ENCODE measurements at regions not wholly inside any gene's neighbourhood (a gene's known extent, or its start where the extent isn't known, plus 50 kb on each side); places are given as distances from the start of the nearest gene placed in this dataset.

DNA sequence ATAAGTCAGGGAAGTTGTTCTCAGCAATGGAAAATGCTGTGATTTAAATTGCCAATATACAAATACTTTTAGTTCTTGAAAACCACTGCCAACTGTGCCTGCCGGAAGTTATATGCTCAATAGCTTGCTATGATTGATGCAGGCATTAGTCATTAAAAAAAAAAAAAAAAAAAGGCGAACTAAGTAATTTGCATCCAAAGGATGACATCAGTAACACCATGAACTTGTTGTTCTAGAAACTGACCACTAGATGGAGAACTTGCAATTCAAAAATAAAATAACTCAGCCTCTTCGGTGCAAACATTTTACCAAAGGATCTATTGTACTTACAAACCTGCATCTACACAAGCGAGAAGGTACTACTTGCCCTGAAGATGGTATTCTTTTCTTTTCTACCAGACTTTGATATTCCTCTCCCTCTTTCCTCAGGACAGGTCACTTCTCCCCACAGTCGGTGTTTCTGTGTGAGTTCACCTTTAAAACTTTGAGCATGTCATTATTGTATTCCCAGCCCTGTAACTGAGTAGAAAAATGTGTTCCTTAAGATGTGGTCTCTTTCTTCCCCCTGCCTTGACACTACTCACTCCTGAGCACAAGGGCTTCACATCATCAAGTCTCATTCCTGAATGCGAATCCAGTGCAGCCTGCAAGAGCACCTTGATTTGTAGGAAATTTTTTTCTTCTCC, 115.0 kb upstream of the VEPH1 start:
- Histone ChIP-seq H3K4me3 (ENCODE audit: low read depth, low read length) (no peak overlapping the region), H3K27me3 (ENCODE audit: control insufficient read depth, insufficient read depth, low read length) (no peaks in the 10 kb centered on the region), H3K4me1 (ENCODE audit: control insufficient read depth, insufficient read depth, low read length, poor library complexity, severe bottlenecking) (no peaks in the 10 kb centered on the region), H3K36me3 (ENCODE audit: control insufficient read depth, insufficient read depth, low read length) (no peaks in the 10 kb centered on the region), H3K9me3 (ENCODE audit: control insufficient read depth in 2 of 2, low read length in 2 of 2) (no peaks in the 10 kb centered on the region), H3K27ac (ENCODE audit: insufficient read depth, low read length, poor library complexity, severe bottlenecking) (no peak overlapping the region)
- DNase-seq = peak in 2 of 3 donors; percentile 36 to 65
- Mint-ChIP-seq H3K4me3 (no peak overlapping the region), H3K36me3 (no peaks in the 10 kb centered on the region), H3K27me3 (peaks cover 15% of the 10 kb centered on the region), H3K9me3 (no peaks in the 10 kb centered on the region), H3K4me1 (peaks cover 0 to 6% (median under 1%) of the 10 kb centered on the region in 4 donors), H3K27ac (peak overlapping the region in 1 of 3 donors; percentile 5)
- peak in 1 of 2 donors; percentile 81 for ATAC-seq (ENCODE audit: low read depth in 2 of 2)

DNA sequence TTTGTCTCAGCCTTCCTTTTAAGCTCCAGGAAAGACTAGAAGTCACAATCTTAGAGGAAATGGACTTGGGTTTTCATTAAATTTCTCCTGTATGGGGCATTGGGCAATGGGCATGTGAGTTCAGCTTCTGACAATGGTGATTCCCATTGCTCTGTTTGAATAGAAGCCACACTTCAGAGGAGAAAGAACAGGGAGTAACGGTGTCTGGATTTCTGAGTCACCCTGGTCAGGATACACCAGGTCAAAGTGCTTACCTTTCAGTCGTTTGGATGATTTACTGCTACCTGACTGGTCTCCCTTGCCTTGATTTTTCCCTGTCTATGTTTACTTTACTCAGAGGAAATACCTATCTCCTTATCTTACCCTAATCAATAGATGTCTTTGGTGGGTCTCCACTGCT, 111.7 kb upstream of the VEPH1 start:
- Histone ChIP-seq H3K36me3 (ENCODE audit: control insufficient read depth, insufficient read depth, low read length) (no peaks in the 10 kb centered on the region), H3K9me3 (ENCODE audit: control insufficient read depth in 2 of 2, low read length in 2 of 2) (no peaks in the 10 kb centered on the region), H3K27me3 (ENCODE audit: control insufficient read depth, insufficient read depth, low read length) (no peaks in the 10 kb centered on the region), H3K4me1 (ENCODE audit: control insufficient read depth, insufficient read depth, low read length, poor library complexity, severe bottlenecking) (no peaks in the 10 kb centered on the region), H3K4me3 (ENCODE audit: low read depth, low read length) (no peak overlapping the region), H3K27ac (ENCODE audit: insufficient read depth, low read length, poor library complexity, severe bottlenecking) (no peak overlapping the region)
- Mint-ChIP-seq H3K9me3 (peaks cover 0 to 1% (median 0%) of the 10 kb centered on the region in 7 donors), H3K36me3 (no peaks in the 10 kb centered on the region), H3K4me3 (no peak overlapping the region), H3K27me3 (peaks cover 7% of the 10 kb centered on the region), H3K4me1 (peaks cover 0 to 6% (median under 1%) of the 10 kb centered on the region in 4 donors), H3K27ac (no peak overlapping the region)
- DNase-seq (no peak), ATAC-seq (ENCODE audit: low read depth in 2 of 2) (no peak)

DNA sequence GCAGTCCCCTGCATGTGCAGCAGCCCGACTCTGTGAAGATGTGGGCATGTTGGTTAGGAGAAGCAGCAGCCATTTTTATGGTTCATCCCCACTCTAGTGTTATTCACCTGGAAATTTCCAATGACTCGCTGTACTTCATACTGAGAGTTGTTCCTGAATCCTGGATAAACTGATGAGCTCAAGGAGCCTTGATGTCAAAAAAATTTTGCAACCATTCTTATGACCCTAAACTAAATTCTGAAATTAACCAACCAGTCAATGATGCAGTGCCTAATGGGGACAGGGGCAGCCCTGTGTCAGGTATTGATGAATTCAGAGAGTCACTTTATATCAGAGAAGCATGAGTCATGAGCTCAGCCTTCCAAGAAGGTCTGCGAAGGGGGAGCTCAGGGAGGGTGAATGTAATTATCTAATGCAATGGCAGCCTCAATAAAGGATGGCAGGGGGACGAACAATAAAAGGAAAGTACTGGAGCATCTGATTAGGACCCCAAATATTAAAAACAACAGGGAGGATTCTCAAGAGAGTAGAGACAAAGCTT, 108.4 kb upstream of the VEPH1 start:
- Histone ChIP-seq H3K9me3 (ENCODE audit: control insufficient read depth in 2 of 2, low read length in 2 of 2) (no peaks in the 10 kb centered on the region), H3K27me3 (ENCODE audit: control insufficient read depth, insufficient read depth, low read length) (no peaks in the 10 kb centered on the region), H3K27ac (ENCODE audit: insufficient read depth, low read length, poor library complexity, severe bottlenecking) (no peak overlapping the region), H3K36me3 (ENCODE audit: control insufficient read depth, insufficient read depth, low read length) (no peaks in the 10 kb centered on the region), H3K4me1 (ENCODE audit: control insufficient read depth, insufficient read depth, low read length, poor library complexity, severe bottlenecking) (no peaks in the 10 kb centered on the region), H3K4me3 (ENCODE audit: low read depth, low read length) (no peak overlapping the region)
- H3K4me1 Mint-ChIP-seq = peaks cover 0 to 2% (median under 1%) of the 10 kb centered on the region in 4 donors
- H3K27me3 Mint-ChIP-seq = peaks cover 1% of the 10 kb centered on the region
- H3K4me3 Mint-ChIP-seq = no peak overlapping the region
- H3K9me3 Mint-ChIP-seq = peaks cover 0 to 2% (median 0%) of the 10 kb centered on the region in 7 donors
- H3K27ac Mint-ChIP-seq = peak overlapping the region in 1 of 3 donors; percentile 27
- no peaks in the 10 kb centered on the region for H3K36me3 Mint-ChIP-seq
- no peak for DNase-seq
- ATAC-seq (ENCODE audit: low read depth in 2 of 2) = no peak

DNA sequence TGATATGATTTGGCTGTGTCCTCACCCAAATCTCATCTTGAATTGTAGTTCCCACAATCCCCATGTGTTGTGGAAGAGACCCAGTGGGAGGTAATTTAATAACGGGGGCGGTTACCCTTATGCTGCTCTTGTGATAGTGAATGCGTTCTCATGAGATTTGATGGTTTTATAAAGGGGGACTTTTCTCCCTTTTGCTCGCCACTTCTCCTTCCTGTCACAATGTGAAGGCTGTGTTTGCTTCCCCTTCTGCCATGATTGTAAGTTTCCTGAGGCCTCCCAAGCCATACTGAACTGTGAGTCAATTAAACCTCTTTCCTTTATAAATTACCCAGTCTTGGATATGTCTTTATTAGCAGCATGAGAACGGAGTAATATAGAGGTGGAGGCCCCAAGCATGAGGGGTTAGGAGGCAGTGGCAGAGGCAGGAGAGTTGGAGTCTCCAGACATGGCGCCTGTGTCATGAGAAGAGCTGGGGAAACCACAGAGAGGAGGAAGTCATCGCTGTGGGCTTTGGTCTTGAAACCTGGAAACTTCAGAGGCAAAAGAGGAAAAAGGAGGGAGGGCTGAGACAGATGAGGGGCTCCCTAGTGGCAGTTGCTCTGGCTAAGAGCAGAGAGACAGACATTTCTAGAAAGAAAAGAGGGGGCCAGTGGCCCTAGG, 107.8 kb upstream of the VEPH1 start:
- Histone ChIP-seq H3K27ac (ENCODE audit: insufficient read depth, low read length, poor library complexity, severe bottlenecking) (no peak overlapping the region), H3K9me3 (ENCODE audit: control insufficient read depth in 2 of 2, low read length in 2 of 2) (no peaks in the 10 kb centered on the region), H3K4me3 (ENCODE audit: low read depth, low read length) (no peak overlapping the region), H3K4me1 (ENCODE audit: control insufficient read depth, insufficient read depth, low read length, poor library complexity, severe bottlenecking) (no peaks in the 10 kb centered on the region), H3K36me3 (ENCODE audit: control insufficient read depth, insufficient read depth, low read length) (no peaks in the 10 kb centered on the region), H3K27me3 (ENCODE audit: control insufficient read depth, insufficient read depth, low read length) (no peaks in the 10 kb centered on the region)
- H3K4me1 Mint-ChIP-seq = peaks cover 0 to 4% (median 1%) of the 10 kb centered on the region in 4 donors
- H3K27ac Mint-ChIP-seq = no peak overlapping the region
- H3K27me3 Mint-ChIP-seq = peaks cover 4% of the 10 kb centered on the region
- H3K4me3 Mint-ChIP-seq = no peak overlapping the region
- no peaks in the 10 kb centered on the region for H3K36me3 Mint-ChIP-seq
- peaks cover 0 to 2% (median 0%) of the 10 kb centered on the region in 7 donors for H3K9me3 Mint-ChIP-seq
- DNase-seq (no peak), ATAC-seq (ENCODE audit: low read depth in 2 of 2) (no peak)

DNA sequence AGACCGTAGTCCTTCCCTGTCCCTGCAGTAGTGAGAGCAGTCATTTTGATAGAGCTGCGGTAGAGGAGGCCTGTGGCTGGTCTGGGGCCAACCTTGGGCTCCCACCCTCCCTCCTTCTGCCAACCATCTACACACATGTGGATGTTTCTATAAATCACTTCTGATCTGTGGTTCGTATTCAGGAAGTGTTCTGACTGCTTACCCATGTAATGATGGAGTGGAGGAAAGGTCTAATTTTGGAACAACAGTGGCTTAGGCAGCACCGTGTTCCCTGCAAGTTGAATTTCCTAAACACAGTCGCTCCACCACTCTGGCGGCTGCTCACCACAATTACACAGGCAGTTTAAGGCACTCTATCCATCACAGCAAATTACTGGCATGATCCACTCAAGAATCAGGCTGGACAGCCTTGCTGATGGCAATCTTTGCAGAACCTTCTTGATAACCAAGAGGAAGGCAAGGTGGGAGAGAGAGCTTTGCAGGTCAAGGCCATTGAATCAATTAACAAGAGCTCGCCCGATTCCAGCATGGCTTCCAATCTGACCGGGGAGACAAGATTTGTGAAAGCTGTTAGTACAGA, 104.7 kb upstream of the VEPH1 start:
- H3K4me1 ChIP-seq (ENCODE audit: control insufficient read depth, insufficient read depth, low read length, poor library complexity, severe bottlenecking) = no peaks in the 10 kb centered on the region
- ATAC-seq (ENCODE audit: low read depth in 2 of 2) (no peak), DNase-seq (no peak)
- no peak overlapping the region for H3K4me3 ChIP-seq (ENCODE audit: low read depth, low read length)
- no peak overlapping the region for H3K27ac Mint-ChIP-seq
- no peak overlapping the region for H3K27ac ChIP-seq (ENCODE audit: insufficient read depth, low read length, poor library complexity, severe bottlenecking)
- no peaks in the 10 kb centered on the region for H3K36me3 Mint-ChIP-seq
- peaks cover 0 to 4% (median 1%) of the 10 kb centered on the region in 4 donors for H3K4me1 Mint-ChIP-seq
- no peaks in the 10 kb centered on the region for H3K9me3 ChIP-seq (ENCODE audit: control insufficient read depth in 2 of 2, low read length in 2 of 2)
- peaks cover 0 to 2% (median 0%) of the 10 kb centered on the region in 7 donors for H3K9me3 Mint-ChIP-seq
- peaks cover 2% of the 10 kb centered on the region for H3K27me3 ChIP-seq (ENCODE audit: control insufficient read depth, insufficient read depth, low read length)
- no peak overlapping the region for H3K4me3 Mint-ChIP-seq
- peaks cover 4% of the 10 kb centered on the region for H3K27me3 Mint-ChIP-seq
- no peaks in the 10 kb centered on the region for H3K36me3 ChIP-seq (ENCODE audit: control insufficient read depth, insufficient read depth, low read length)

DNA sequence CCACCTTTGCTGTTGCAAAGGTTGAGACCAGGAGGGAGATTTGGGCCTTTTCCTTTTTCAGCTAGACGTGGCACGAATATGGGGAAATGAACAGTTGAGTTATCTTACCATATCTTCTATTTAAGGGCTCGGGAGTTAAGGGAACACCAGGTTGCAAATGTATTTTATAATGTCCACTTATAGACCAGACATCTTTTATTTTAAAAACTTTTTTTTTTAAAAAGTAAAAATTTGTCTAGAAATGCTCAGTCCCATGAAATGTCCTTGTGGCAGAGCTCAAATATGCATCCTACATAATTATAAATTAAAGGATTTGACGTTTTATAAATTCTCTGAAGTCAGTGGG, 103.6 kb upstream of the VEPH1 start:
- no peak overlapping the region for H3K4me3 Mint-ChIP-seq

DNA sequence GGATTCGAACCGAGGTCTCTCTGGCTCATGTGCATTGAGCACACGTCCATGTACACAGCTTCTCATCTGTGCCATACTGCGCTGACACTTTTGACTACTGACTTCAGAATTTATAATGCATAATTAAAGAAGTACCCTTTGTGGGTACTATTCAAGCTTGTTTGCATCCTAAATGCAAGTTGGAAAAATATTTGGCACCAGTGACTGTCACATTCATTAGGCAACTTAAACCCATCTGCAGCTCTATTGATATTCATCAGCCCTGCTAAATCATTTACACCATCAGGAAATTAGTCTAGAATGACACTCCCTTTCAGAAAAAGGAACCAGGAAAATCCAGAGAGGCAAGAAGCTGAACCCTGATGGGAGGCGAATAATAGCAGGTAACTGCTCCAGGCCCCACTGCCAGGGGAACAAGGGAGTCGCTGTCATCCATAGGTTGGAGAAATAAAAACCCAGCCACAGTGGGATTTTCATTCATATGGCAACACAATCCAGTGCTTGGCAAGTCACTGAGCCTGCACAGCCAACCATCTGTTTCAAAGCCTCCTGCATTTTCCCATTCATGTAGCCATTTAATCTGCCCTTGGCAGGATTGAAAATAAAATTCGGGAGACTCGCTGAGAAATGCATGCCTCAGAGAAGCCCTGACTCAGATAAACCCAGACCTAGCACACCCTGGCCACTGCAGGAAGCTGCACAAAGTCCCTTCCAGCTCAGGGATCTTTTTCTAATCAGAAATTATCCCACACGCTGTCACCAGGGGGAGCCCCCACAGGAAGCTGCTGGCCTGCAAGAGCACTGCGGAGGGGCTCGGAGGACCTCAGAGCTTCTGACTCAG, 103.0 kb upstream of the VEPH1 start:
- Mint-ChIP-seq H3K27ac (no peak overlapping the region), H3K4me1 (peaks cover 0 to 4% (median 1%) of the 10 kb centered on the region in 4 donors), H3K4me3 (no peak overlapping the region), H3K9me3 (peaks cover 0 to 2% (median 0%) of the 10 kb centered on the region in 7 donors), H3K36me3 (no peaks in the 10 kb centered on the region), H3K27me3 (peaks cover 4% of the 10 kb centered on the region)
- Histone ChIP-seq H3K4me3 (ENCODE audit: low read depth, low read length) (no peak overlapping the region), H3K4me1 (ENCODE audit: control insufficient read depth, insufficient read depth, low read length, poor library complexity, severe bottlenecking) (no peaks in the 10 kb centered on the region), H3K27me3 (ENCODE audit: control insufficient read depth, insufficient read depth, low read length) (peaks cover 2% of the 10 kb centered on the region), H3K27ac (ENCODE audit: insufficient read depth, low read length, poor library complexity, severe bottlenecking) (no peak overlapping the region), H3K9me3 (ENCODE audit: control insufficient read depth in 2 of 2, low read length in 2 of 2) (no peaks in the 10 kb centered on the region), H3K36me3 (ENCODE audit: control insufficient read depth, insufficient read depth, low read length) (no peaks in the 10 kb centered on the region)
- peak; percentile 14 to 62 (median 45) for DNase-seq
- ATAC-seq (ENCODE audit: low read depth in 2 of 2) = peak; percentile 67 to 79

More for the DNA sequence above, 103.6 kb upstream of the VEPH1 start:
- Histone ChIP-seq H3K4me3 (ENCODE audit: low read depth, low read length) (no peak overlapping the region), H3K27me3 (ENCODE audit: control insufficient read depth, insufficient read depth, low read length) (peaks cover 2% of the 10 kb centered on the region), H3K9me3 (ENCODE audit: control insufficient read depth in 2 of 2, low read length in 2 of 2) (no peaks in the 10 kb centered on the region), H3K4me1 (ENCODE audit: control insufficient read depth, insufficient read depth, low read length, poor library complexity, severe bottlenecking) (no peaks in the 10 kb centered on the region), H3K36me3 (ENCODE audit: control insufficient read depth, insufficient read depth, low read length) (no peaks in the 10 kb centered on the region), H3K27ac (ENCODE audit: insufficient read depth, low read length, poor library complexity, severe bottlenecking) (no peak overlapping the region)
- Mint-ChIP-seq H3K4me1 (peaks cover 0 to 4% (median 1%) of the 10 kb centered on the region in 4 donors), H3K9me3 (peaks cover 0 to 2% (median 0%) of the 10 kb centered on the region in 7 donors), H3K36me3 (no peaks in the 10 kb centered on the region), H3K27ac (no peak overlapping the region), H3K27me3 (peaks cover 4% of the 10 kb centered on the region)
- ATAC-seq (ENCODE audit: low read depth in 2 of 2) (no peak), DNase-seq (no peak)
